ENCODE measurements at regions not wholly inside any gene's neighbourhood (a gene's known extent, or its start where the extent isn't known, plus 50 kb on each side); places are given as distances from the start of the nearest gene placed in this dataset.

DNA sequence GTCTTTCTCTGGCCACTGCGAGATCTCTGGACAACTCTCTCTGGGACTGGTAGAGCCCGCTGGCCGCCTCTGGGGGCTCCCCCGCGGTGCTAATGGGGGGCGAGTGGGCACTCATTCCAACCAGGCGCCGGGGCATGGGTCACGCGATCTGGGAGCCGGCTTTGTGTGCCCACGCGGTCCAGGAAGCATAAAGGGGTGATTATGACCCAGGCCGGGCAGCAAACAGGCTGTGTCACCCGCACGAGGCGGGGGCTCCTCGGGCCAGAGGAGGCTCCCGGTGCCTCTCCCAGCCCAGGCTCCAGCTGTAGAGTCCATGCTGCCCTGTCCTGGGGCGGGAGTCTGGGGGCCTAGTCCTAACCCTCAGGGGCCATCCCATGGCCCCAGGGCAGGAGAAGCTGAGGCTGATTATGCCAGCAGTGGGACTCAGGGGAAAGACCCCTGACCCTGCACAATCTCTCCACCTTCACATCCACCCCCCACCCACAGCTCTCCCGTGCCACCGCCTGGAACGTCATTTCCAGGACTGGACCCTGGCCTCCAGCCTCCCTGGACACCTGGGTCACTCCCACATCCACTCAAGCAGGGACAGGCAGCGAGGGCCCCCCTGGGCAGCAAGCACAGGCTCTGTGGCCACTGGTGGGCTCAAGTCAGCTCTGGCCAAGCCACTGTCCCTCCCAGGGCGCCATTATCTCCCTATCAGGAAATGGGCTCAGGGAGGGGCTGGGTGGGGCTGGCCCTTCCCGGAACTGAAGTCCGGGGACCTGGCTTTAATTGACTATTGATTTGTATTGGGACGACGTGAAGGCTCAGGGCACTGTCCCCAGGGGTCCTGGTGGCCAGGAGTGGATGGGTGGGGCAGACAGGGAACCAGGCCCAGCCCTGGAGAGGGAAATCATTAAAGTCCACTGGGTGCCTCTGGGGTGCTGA, 50.0 kb downstream of the PTPRS start:
- no peak for DNase-seq (ENCODE audit: low spot score)
- TF ChIP-seq, protein P1, sequence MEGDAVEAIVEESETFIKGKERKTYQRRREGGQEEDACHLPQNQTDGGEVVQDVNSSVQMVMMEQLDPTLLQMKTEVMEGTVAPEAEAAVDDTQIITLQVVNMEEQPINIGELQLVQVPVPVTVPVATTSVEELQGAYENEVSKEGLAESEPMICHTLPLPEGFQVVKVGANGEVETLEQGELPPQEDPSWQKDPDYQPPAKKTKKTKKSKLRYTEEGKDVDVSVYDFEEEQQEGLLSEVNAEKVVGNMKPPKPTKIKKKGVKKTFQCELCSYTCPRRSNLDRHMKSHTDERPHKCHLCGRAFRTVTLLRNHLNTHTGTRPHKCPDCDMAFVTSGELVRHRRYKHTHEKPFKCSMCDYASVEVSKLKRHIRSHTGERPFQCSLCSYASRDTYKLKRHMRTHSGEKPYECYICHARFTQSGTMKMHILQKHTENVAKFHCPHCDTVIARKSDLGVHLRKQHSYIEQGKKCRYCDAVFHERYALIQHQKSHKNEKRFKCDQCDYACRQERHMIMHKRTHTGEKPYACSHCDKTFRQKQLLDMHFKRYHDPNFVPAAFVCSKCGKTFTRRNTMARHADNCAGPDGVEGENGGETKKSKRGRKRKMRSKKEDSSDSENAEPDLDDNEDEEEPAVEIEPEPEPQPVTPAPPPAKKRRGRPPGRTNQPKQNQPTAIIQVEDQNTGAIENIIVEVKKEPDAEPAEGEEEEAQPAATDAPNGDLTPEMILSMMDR (IDR thresholded peaks at IDR 0.05; ENCODE audit: extremely low read depth, missing control alignments): no peak

DNA sequence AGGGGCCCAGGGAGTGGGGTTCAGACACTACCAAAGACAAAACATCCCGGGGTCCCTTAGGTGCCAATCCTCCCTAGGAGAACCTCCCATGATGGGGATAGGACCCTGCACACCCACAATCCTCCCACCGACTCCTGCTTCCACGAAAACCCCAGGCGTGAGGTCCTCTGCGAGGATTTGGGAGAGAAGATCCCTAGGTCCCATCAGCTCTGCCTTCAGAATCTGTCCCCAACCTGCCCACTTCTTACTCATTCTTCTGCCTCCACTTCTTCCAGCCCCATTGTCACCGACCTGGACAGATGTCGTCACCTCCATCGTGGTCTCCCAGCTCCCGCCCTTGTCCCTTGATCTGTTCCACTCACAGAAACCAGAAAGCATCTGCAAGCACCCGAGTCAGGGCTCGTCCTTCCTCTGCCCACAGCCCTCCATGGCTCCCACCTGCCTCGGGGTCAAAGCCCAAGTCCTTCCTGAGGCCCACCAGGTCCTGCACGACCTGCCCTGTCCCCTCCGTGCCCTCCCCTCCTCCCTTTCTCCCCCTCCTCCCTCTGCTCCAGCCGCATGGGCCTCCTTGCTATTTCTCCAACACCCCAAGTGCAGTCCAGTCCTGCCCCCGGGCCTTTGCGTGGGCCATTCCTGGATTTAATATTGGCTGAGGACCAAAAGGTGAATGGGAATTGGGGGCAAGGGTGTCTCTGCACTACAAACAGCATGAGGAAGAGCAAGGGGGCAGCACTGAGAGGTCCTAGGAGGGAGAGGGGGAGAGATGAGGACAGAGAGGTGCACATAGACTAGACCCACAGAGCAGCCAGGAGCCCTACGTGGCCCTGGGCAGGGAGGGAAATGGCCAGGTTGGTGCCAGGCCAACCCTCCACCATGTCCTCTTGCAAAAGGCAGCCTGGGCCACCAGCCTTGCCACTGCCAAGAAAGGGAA, 51.3 kb downstream of the PTPRS start:
- DNase-seq (ENCODE audit: low spot score): no peak
- TF ChIP-seq, protein P1 (IDR thresholded peaks at IDR 0.05; ENCODE audit: extremely low read depth, missing control alignments): no peak

DNA sequence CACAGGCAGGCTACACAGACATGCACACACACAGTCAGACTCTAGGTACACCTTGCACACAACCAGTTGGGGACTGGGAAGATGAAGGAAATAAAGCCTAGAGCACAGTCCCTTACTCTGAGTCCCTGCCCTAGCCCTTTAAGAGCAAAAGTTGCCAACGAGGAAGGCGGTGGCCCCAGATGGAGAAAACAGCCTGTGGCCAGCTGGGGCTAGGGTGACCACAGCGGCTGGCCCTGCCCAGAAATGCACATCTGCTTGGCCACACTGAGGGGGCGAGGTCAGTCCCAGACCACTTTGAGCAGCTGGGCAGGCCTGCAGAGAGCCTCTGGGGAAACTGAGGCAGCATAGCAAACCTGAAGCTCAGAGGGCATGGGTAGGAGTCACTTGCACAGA, 52.3 kb downstream of the PTPRS start:
- DNase-seq (ENCODE audit: low spot score): no peak
- TF ChIP-seq, protein P1 (IDR thresholded peaks at IDR 0.05; ENCODE audit: extremely low read depth, missing control alignments): no peak

DNA sequence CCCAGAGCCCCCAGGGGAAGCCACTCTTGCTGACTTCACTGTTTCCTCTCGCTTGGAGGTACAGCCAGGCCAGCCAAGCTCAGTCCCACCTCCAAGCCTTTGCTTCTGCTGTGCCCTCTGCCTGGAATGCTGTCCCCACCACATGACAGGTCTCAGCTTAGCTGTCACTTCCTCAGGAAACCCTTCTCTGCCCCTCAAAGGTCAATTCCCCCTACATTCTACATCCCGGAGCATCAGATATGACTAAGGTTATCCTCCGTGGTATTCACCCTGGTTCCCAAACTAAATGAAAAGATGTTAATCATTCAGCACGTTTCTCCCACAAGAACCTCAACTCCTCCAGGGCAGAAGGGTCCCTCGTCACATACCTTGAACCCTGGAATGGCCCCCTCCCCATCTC, 53.5 kb downstream of the PTPRS start:
- DNase-seq (ENCODE audit: low spot score): no peak
- TF ChIP-seq, protein P1 (IDR thresholded peaks at IDR 0.05; ENCODE audit: extremely low read depth, missing control alignments): no peak

DNA sequence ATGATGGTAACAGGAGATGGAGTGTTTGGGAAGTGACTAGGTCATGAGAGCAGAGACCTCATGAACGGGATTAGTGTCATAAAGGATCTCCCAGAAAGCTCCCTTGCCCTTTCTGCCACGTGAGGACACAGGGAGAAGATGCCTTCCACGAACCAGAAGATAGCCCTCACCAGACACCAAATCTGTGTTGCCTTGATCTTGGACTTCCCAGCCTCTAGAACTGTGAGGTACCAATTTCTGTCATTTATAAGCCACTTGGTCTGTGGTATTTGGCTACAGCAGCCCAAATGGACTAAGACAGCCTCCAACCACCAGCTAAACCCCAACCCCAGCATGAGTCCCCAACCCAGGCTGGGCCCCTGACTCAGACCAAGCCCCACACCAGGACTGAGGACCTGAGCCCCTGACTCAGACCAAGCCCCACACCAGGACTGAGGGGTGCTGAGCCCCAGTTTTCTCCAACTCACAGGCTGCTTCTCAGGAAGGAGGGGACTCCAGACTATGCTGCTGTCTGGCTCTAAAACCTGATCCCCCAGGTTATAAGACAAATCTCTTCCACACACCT, 54.1 kb downstream of the PTPRS start:
- TF ChIP-seq, protein P1 (IDR thresholded peaks at IDR 0.05; ENCODE audit: extremely low read depth, missing control alignments): no peak
- no peak for DNase-seq (ENCODE audit: low spot score)

DNA sequence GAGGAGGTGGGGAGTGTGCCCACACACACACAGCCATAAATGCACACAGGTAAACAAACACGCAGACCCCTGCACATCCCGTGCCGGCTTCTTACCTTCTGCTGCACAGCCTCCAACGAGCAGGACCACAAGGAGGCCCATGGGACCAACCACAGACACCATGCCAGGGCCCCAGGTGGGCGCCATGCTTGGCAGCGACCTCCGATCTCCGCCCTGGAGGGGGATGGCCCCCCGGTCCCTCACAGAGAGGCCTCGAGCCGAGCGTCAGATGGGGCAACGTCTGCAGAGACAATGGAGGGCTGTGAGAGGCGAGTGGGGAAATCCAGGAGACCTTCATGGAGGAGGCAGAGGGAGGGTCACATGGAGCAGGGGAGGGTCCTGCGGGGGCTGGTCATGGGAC, 54.7 kb downstream of the PTPRS start:
- TF ChIP-seq, protein P1 (IDR thresholded peaks at IDR 0.05; ENCODE audit: extremely low read depth, missing control alignments): no peak
- no peak for DNase-seq (ENCODE audit: low spot score)

Data from GM20000 (cell line).